ENCODE measurements at regions not wholly inside any gene's neighbourhood (a gene's known extent, or its start where the extent isn't known, plus 50 kb on each side); places are given as distances from the start of the nearest gene placed in this dataset.

DNA sequence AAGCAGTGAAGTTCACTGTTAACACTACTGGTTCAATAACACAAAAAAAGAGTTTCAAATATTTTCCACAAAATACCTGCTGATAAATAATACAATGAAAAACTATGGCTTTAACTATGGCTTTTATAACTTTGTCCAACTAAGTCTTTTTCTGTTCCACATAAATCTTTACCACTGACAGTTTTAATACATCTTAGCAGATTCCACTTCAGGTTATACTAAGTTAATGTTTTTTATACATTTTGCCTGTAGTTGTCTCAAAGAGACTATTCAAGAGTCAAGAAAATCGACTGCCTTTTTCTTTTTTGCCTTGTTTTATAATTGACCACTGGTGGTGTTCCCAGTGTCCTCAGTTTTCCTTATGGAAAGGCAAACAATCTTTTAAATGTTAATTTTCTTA is 379.7 kb upstream of the PMFBP1 start:
- TF ChIP-seq POLR2A (IDR thresholded peaks at IDR 0.05; ENCODE audit: low read depth, low read length) (no peak), POLR2AphosphoS5 (IDR thresholded peaks at IDR 0.05; ENCODE audit: low read depth, low read length) (no peak), TAF1 (IDR thresholded peaks at IDR 0.05; ENCODE audit: low read depth, low read length) (no peak), SPI1 (IDR thresholded peaks at IDR 0.05; ENCODE audit: low read depth, low read length) (no peak), POU2F2 (IDR thresholded peaks at IDR 0.05; ENCODE audit: low read depth, low read length) (no peak)

Measured in GM12891 (cell line).